ENCODE measurements at regions not wholly inside any gene's neighbourhood (a gene's known extent, or its start where the extent isn't known, plus 50 kb on each side); places are given as distances from the start of the nearest gene placed in this dataset.

GRCh38 chr22:27193215-27193614 is 535.8 kb downstream of the MIAT start:
- no peak for DNase-seq

- DNase-seq: no peak
These were observed 536.2 kb downstream of the MIAT start for GRCh38 chr22:27193636-27194035.

- no peak for DNase-seq
These were observed 536.8 kb downstream of the MIAT start for GRCh38 chr22:27194096-27194748.

DNA sequence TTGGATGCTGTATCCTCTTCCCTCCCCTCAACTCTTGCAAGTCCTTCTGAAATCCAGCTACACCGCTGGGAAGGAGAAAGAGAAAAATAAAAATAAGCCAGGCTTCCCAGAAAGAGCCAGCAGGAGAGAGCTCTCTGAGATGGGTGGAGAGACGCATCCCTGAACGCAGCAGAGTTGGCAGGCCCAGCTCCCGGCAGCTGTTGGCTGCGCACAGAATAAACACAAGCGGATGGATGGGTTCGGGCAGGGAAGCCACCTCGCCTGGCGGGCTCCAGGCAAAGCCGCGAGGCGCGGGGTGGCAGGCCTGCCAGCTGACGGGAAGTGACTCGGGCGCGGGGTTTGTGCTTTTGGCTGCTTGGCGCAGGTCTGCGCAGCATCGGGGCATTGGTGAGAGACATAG is 537.7 kb downstream of the MIAT start:
- DNase-seq: no peak

GRCh38 chr22:27195494-27195893 is 538.1 kb downstream of the MIAT start:
- DNase-seq: no peak

DNA sequence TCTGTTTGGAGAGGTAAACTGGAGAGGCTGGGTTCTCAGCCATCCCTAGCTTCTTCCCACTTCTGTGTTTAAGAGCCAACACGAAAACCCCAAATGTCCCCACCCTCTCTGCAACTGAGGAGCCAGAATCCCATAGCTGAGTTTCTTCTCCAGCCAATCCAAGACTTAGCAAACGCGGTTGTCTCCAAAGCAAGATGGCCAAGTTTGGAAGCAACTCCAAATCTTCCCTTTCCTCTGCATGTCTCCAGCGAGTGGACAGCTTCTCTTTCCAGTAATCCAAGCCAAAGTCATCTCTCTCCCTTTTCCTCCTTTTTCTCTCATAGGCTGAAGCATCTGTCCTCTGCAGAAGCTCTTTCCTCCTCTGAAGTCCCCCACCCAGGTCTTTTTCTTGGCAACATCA is 539.2 kb downstream of the MIAT start:
- no peak for DNase-seq

DNA sequence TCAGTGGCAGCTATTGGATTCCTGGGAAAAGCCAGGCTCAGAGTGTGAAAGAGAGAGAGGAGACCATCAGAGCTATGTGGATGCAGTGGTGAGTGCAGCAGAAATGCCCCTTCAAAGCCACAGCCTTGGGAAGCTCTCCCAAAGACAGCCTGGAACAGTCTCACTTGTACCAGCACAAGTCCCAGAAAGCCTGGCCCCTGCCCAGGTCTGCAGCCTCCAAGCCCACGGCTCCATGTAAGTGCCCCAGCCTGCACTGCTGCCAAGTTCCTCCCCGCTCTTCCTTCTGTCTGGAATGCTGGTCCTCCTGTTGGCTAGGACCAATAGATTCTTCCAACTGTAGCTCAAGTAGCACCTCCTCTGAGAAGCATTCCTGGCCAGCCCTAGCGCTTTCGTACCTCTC is 539.7 kb downstream of the MIAT start:
- no peak for DNase-seq

DNA sequence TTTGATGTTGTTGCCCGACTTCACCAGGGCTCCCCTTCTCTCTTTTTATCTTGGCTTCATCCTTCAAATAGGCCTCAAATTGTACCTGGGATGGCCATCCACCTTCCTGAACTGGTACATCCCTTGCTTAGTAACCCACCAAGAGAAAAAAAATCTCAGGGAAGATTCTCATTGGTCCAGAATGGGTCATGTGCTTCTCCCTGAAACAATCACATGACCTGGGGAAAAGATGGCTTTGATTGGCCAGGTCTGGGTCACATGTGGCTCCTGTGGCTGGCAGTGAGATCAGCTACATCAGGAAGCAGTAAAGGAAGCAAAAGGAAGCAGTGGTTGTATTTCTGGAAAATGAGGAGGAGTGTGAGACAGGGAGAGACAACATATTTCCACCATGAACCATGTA is 540.2 kb downstream of the MIAT start:
- DNase-seq: no peak

DNA sequence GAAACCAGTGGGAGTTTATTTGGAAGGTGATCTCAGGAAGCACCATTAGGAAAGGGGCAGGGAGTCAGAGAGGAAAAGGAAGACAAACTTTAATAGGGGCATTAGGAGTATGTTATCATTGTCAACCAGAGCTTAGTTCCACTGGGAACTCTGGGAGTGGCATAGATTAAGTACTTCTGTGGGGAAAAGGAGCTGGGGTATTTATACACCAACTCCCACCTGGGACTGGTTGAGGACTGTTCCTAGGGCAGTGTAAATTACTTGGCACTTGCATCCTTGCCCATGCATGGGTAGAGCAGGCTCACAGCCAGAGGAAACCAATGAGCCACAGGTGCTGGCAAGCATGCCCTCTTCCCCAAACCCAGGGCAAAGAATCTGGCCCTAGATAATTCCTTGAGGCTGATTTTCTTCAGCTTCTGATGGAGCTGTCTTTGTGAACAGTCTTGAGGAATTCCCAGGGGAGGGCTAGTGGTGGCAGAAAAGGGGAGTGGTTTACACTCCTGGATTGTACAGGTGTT is 541.2 kb downstream of the MIAT start:
- no peak for DNase-seq

DNA sequence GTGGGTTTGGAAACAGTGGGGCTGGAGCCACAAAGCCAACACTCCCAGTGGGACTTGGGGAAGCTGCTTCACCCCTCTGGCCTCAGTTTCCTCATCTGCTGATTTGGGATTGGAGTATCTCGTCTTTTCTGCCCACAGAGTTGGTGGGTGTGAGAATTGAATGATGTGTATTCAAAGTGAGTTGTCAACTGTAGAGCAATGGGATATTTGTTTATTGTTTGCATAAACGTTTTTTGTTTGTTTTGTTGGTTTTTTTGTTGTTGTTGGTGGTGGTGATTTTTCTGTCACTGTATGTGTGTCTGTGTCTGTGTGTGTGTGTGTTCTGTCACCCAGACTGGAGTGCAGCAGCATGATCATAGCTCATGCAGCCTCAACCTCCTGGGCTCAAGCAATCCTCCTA is 542.0 kb downstream of the MIAT start:
- DNase-seq: no peak

GRCh38 chr22:27201276-27201675 is 543.9 kb downstream of the MIAT start:
- no peak for DNase-seq

- DNase-seq: no peak
These were observed 544.4 kb downstream of the MIAT start for GRCh38 chr22:27201741-27202140.

GRCh38 chr22:27203276-27203660 is 545.9 kb downstream of the MIAT start:
- no peak for DNase-seq

DNA sequence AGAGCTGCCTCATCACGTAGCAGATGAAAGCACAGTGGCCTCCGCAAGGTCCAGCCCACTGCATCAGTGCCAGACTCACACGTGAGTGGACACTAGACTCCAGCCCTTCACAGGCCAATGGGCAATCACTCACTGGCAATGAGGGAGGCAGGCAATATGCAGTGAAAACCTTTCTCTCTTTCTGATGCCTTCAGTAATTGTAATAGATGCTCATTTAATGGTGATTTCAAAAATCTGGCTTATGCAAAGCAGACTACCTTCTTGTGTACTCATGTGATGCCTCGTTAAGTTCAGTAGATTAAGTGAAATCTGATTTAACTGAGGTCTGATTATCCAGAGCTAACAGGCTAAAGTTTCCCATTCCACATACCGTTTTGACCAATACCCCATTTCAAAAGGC is 546.9 kb downstream of the MIAT start:
- no peak for DNase-seq

- no peak for DNase-seq
These were observed 547.4 kb downstream of the MIAT start for GRCh38 chr22:27204817-27205216.

DNA sequence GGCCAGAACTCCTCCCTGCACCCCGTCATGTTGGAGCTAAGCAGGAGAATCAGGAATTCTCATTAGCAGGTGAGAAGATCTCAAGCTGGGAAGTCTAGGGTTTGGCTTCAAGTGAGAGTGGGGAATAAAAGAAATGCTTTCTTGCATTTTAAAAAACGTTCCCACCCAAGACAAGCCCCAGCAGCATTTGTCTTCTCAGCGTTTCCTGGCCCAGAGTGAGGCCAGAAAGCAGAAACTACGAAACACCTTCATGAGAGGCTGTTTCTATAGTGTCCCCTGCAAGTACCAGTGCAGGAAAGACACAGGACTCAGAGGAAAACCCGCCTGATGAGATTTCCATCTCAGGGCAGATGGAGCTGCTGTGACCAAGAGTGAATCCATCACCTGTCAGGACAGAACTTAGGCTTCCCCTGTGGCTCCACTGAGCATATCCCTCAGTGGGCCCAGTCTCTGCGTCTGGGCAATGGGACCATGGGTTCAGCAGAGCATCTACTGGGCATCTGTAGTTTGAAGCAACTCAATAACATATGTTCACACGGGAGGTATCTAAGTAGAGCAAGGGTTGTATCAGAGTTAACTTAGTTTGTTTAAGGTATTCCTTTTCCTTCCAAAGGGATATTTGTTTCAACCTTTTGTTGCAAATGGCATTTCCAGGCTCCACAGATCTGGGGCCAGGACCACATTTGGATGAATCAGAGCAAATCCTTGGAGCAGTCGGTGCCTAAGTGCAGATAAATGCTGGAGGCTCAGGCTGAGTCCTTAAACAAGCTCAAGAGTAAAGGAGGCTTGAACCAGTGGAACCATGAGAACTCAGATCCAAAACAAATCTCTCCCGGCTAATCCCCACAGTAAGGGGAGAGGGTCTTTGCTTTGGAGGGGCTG is 548.3 kb downstream of the MIAT start:
- DNase-seq: no peak

GRCh38 chr22:27206374-27207133 is 549.2 kb downstream of the MIAT start:
- DNase-seq: no peak

DNA sequence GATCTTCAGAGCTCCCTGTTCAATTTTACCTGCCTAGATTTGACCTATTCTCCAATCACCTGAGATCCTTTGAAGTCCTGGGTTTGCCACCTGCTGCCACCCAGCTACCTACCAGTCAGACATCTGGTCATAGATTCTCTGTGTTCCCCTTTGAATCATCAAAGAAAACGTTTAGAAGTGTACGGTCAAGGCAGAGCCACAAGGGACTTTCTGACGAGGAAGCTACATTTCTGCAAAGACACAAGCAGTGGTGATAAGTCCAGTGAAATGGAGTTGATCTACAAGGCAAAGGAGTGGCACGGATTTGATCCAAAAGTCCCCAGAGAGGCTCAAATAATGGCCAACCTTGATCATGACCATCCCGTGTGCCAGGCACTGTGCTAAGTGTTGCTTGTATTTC is 549.9 kb downstream of the MIAT start:
- no peak for DNase-seq

- DNase-seq: no peak
These were observed 550.5 kb downstream of the MIAT start for GRCh38 chr22:27207907-27208306.

- DNase-seq: no peak
These were observed 552.8 kb downstream of the MIAT start for GRCh38 chr22:27210111-27210730.

DNA sequence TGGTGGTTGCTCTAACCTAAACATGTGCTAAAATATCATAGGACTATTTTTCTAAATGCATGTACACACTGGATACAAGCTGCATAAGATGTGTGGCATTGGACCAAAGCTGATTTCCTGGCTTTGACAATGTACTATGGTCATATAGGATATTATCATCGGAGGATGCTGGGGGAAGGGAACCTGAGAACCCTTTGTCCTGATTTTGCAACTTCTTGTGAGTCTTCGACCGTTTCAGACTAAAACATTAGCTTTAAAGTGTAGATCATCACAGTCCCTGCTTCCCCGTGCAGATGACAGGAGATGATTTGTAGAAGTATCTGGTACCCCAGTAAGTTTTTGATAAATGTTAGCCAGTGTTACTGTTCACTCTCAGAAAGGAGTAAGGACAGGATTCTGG is 554.7 kb downstream of the MIAT start:
- no peak for DNase-seq

- DNase-seq: no peak
These were observed 555.3 kb downstream of the MIAT start for GRCh38 chr22:27212617-27213177.

DNA sequence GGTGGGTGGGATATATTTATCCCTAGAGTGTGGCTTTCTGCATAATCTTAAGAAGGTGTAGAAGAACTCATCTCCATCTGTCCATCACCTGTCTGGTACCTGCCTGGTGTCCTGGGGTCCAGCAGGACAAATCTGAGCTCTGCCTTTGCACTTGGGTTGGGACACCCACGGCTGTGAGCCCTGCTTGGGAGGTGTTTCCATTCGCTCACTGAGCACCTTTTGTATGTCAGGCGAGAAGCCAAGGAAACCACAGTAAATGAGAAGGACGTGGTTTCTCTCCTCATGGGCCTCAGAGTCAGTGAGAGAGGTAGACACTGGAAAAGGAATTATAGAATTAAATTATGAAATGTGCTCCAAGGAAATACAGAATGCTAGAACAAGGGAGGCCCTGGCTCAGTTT is 555.9 kb downstream of the MIAT start:
- DNase-seq: no peak

Measured in activated naive CD4-positive, alpha-beta T cell treated with Interleukin-2 at 50 U/mL for 16 hours (primary cell).